ENCODE measurements at regions not wholly inside any gene's neighbourhood (a gene's known extent, or its start where the extent isn't known, plus 50 kb on each side); places are given as distances from the start of the nearest gene placed in this dataset.

GRCh38 chr13:80284290-80284689 lies 56.6 kb downstream of the SPRY2 start:
- no peak for DNase-seq

DNA sequence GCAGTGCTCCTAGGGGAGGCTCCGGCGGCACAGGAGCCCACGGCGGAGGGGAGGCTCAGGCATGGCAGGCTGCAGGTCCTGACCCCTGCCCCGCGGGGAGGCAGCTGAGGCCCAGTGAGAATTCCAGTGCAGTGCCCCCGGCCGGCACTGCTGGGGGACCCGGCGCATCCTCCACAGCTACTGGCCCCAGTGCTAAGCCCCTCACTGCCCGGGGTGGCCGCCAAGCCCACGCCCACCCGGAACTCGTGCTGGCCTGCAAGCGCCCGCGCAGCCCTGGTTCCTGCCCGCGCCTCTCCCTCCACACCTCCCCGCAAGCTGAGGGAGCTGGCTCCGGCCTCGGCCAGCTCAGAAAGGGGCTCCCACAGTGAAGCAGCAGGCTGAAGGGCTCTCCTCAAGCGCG lies 62.2 kb downstream of the SPRY2 start:
- no peak for DNase-seq

DNA sequence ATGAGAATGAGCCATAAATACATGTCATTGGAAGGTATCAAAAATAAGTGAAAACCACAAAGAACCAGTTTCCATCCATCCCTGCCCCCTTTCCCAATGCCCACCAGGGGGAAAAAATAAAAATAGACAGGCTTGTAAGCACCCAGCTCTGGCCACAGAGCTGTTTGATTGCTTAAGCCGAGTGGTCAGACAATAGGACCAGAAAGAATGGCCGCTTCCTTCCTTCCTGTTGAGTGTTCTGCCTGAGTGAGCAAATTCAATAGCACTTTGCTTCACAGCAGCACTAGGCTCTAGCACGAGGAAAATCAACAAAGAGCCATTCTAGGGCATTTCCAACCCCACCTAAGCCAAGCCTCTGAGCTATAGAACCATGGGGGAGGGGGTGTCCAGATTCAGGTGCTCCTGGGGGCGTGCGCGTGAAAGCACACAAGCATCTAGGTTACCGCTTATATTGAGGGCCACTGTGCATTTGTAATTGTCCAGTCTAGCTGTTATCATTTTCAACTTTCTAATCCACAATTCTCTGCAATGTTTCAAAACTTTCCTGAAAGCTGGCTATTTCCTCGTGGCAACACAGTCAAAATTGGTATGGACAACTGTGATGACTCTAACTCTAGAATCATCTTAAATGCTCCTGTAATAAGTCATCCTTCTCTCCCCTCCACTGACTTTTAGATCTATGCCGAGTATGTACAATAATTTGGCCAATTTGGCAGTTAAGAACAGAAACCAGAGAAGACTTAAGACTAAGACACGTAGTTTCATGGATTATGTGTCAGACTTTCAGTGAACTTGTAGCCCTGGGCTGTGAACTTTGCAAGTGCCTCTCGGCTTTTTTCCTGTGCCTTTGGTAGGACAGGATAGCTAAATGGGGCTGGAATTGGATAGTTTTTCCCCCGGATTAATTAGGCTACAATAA lies 64.3 kb downstream of the SPRY2 start:
- peak; percentile 25 to 56 for DNase-seq

GRCh38 chr13:80274643-80275042 lies 66.3 kb downstream of the SPRY2 start:
- DNase-seq, result no peak

- DNase-seq, result no peak
These were observed 67.2 kb downstream of the SPRY2 start for GRCh38 chr13:80273718-80274117.

DNA sequence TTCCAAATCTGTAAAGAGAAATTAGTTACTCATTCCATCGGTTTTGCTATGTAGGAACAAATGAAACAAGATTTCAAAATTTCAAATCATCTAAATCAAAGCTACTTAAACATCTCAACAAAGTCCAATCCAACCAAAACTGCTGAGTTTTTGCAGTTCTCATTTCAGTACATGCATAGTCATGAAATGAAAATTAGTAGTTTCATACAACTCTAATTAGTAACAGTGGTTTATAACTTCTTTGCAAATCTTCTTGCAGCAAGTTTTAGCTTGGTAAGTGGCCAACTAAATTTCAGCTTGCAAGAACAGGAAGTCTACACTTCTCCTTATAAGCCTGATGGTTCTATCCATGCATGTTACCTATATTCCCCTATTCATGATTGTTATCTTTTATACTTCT lies 75.6 kb downstream of the SPRY2 start:
- DNase-seq, result peak; percentile 24 to 62

DNA sequence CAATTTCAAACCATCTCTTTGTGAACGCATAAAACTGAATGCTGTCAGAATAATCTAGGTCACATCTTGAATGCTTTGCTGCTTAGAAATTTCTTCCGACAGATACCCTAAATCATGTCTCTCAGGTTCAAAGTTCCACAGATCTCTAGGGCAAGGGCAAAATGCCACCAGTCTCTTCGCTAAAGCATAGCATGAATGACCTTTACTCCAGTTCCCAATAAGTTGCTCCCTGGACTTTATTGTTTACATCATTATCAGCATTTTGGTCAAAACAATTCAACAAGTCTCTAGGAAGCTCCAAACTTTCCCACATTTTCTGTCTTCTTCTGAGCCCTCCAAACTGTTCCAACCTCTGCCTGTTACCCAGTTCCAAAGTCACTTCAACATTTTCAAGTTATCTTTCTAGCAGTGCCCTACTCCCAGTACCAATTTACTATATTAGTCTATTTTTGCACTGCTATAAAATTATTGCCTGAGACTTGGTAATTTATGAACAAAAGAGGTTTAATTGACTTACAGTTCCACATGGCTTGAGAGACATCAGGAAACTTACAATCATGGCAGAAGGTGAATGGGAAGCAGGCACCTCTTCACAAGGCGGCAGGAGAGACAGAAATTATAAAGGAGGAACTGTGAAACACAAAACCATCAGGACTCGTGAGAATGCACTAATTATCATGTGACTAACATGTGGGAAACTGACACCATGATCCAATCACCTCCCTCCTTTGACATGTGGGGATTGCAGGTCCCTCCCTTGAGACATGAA lies 77.0 kb downstream of the SPRY2 start:
- DNase-seq, result no peak

- no peak for DNase-seq
These were observed 78.8 kb downstream of the SPRY2 start for GRCh38 chr13:80262051-80262695.

GRCh38 chr13:80259159-80259558 lies 81.8 kb downstream of the SPRY2 start:
- DNase-seq, result no peak

GRCh38 chr13:80256352-80256932 lies 84.5 kb downstream of the SPRY2 start:
- no peak for DNase-seq

DNA sequence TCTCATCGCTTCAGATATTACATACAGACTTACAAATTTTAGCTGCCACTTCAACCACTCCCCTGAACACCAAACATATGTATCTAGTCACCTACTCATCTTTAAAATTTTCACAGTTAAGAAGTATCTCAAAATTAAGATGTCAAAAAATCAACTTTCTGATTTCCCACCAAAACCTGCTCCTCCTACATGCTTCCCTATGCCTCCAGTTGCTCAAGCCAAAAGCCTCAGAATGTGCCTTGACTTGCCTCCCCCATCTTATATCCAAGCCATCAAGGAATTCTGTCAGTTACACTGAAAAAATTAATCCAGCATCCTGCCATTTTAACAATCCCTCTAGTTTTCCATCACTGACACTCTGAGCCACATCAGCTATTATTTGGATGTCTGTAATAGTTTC lies 85.0 kb downstream of the SPRY2 start:
- DNase-seq, result no peak

- no peak for DNase-seq
These were observed 89.5 kb downstream of the SPRY2 start for GRCh38 chr13:80251403-80251802.

- DNase-seq, result no peak
These were observed 90.6 kb downstream of the SPRY2 start for GRCh38 chr13:80250213-80250810.

DNA sequence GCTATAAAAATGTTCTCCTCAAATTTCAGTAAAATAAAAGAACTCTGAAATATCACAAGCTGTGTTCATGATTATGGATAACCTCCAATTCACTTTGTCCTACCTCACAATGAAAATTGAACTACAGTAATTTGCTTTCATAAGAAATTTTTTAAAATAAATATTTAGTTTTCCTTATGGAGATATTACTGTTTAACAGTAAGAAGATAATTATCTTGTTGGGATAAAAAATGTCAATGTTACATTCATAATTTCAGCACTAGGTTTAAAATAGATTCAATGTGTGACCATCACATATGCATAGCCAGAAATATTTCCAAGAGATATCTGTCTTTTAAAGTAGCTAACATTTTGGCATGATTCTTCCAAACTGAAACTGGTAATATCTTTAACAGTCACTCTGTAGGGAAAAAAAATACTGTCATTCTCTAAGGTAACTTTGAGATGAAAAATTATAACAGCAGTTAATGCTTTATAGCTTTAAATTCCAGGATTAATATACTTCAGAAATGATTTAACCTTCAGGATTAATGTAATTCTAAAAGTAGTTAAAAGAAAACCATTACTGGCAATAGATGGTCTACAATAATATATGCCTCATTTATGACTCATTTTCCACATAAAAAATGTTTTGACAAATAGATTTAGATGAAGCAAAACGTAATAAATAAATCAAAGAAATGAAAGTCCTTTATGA lies 91.3 kb downstream of the SPRY2 start:
- DNase-seq, result no peak

DNA sequence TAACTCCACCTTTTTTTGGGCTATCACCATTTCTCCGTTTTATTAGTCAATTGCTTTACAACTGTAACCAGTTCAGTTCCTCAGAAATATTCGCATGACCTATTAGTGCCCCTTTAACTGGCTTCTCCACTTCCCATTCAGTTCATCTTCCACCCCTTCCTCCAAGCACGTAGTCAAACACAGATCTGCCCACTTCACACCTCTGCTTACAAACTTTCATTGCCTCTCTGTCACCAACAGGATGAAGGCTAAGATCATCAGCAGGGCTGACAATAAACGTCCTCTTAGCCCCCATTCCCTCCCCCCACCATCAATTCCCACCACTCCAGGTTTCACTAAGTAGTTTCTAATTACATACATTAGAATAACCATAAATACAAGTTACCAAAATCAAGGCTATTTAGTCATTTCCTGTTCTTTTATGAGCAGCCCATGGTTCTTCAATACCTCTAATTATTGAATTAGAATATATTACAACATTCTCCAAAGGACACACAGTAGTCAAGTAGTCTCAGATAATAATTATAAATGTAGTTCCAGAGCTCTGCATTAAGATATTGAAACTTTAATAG lies 95.7 kb downstream of the SPRY2 start:
- no peak for DNase-seq

- no peak for DNase-seq
These were observed 96.4 kb downstream of the SPRY2 start for GRCh38 chr13:80244574-80244973.

DNA sequence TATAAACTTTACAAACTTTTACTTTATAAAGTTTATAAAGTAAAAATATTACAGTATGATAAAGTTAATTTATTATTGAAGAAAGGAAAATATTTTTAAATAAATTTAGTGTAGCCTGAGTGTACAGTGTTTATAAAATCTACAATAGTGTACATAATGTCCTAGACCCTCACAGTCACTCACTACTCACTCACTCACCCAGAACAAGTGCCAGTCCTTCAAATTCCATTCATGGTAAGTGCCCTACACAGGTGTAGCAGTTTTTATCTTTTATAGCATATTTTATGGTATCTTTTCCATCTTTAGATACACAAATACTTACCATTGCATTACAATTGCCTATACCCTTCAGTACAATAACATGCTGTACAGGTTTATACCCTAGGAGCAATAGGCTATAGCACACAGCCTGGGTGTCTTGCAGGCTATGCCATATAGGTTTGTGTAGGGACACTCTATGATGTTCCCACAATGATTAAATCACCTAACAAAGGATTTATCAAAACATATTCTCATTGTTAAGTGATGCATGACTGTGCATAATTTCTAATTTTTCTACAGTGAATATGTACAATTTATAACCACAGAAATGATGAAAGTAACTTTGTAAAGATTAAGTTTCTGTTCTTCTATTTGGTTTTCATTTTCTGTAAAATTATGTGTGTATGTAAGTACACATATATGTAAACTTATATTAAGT lies 98.0 kb downstream of the SPRY2 start:
- DNase-seq, result no peak

- no peak for DNase-seq
These were observed 101.2 kb downstream of the SPRY2 start for GRCh38 chr13:80239571-80240255.

DNA sequence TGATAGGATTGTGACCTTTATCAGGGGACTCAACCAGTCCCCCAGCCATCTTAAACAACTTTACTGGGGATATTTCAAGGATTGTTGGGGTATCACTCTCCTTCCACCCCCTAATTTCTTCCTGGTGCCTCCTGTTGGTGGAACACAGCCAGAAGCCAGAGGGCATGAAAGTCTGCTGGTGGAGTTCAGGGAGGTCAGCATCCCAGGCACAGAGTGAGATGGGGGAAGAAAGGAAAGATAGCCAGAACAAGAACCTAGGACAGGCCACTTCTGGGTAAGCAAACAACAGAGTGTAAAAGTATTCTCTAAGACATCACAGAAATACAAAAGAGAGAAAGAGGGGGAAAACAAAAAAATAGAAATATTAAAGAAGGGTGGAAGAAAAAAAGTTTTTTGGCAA lies 101.8 kb downstream of the SPRY2 start:
- DNase-seq, result no peak

- no peak for DNase-seq
These were observed 103.3 kb downstream of the SPRY2 start for GRCh38 chr13:80237646-80238045.
